ENCODE measurements at regions not wholly inside any gene's neighbourhood (a gene's known extent, or its start where the extent isn't known, plus 50 kb on each side); places are given as distances from the start of the nearest gene placed in this dataset.

DNA sequence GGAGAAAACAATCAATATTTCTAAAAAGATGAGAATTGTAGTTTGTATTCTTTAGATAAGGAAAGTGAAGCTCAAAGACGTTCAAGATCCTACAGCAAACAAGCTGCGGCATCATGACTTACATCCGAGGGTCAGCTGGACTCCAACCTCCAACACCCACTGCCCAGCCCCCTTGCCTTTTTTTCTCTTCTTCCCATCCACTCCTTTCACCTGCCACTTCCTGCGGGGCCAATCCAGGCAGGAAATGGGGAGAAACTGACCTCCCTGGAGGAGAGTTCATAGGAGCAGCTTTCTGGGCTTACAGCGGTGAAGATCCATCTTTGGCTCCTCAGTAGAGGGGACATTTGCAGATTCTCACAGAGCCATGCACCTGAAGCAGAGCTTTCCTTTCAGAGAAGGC, 361.5 kb downstream of the PTPRU start:
- TF ChIP-seq, protein P1, sequence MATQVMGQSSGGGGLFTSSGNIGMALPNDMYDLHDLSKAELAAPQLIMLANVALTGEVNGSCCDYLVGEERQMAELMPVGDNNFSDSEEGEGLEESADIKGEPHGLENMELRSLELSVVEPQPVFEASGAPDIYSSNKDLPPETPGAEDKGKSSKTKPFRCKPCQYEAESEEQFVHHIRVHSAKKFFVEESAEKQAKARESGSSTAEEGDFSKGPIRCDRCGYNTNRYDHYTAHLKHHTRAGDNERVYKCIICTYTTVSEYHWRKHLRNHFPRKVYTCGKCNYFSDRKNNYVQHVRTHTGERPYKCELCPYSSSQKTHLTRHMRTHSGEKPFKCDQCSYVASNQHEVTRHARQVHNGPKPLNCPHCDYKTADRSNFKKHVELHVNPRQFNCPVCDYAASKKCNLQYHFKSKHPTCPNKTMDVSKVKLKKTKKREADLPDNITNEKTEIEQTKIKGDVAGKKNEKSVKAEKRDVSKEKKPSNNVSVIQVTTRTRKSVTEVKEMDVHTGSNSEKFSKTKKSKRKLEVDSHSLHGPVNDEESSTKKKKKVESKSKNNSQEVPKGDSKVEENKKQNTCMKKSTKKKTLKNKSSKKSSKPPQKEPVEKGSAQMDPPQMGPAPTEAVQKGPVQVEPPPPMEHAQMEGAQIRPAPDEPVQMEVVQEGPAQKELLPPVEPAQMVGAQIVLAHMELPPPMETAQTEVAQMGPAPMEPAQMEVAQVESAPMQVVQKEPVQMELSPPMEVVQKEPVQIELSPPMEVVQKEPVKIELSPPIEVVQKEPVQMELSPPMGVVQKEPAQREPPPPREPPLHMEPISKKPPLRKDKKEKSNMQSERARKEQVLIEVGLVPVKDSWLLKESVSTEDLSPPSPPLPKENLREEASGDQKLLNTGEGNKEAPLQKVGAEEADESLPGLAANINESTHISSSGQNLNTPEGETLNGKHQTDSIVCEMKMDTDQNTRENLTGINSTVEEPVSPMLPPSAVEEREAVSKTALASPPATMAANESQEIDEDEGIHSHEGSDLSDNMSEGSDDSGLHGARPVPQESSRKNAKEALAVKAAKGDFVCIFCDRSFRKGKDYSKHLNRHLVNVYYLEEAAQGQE (IDR thresholded peaks at IDR 0.05; ENCODE audit: insufficient read depth in 1 of 2, low read depth in 2 of 2, low read length in 2 of 2) = no peak
- TF ChIP-seq TAF1 (IDR thresholded peaks at IDR 0.05; ENCODE audit: borderline replicate concordance, insufficient read depth, low read length) (no peak), POLR2AphosphoS5 (IDR thresholded peaks at IDR 0.05; ENCODE audit: low read depth, low read length) (no peak), SIN3A (IDR thresholded peaks at IDR 0.05; ENCODE audit: borderline replicate concordance, insufficient read depth, low read length) (no peak)

Data from PFSK-1 (cell line).